Right lobe of liver (tissue), 4 donors: ENCODE measurements at regions not wholly inside any gene's neighbourhood (a gene's known extent, or its start where the extent isn't known, plus 50 kb on each side); places are given as distances from the start of the nearest gene placed in this dataset.

Source experiments
- POLR2A ChIP-seq: fragments of 450-650 bp; IDR thresholded peaks from one replicate; pipeline ENCODE4 v1.6.1; 2017; ENCODE audit warnings: antibody characterized with exemption, mild to moderate bottlenecking
- TF ChIP-seq, protein P1 (sequence below), 4 donors: fragments of 200-600 bp in 3 of 4; fragments of 450-650 bp in 1 of 4; IDR thresholded peaks; one replicate each; pipeline versions ENCODE4 v1.5.1 to v1.8.0; 2016 to 2022; ENCODE audit warnings: antibody characterized with exemption in 4 of 4, mild to moderate bottlenecking in 2 of 4
- donor health status: DM: no; HTN: no; CAD: no.
- donor health status: DM: no; HTN: no; CAD: no.
- donor health status: DM: no; HTN: yes; CAD: no.

DNA sequence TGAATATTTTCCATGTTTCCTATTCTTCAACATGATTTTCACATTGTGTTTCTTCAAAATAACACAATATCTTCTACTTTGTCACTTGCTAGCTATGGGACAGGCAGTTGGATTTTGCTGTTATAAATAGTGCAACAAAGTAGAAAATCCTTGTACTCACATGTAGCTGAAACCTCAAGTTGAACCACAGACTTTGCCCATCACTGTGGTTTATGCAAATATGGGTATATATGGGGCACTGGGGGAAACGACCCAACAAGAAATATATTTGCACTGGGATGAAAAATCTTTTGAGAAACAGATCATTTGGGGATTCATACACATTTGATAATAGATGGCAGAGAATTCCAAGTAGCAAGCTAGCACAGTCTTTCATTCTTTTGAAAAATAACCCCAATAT is 486.3 kb upstream of the MAP2 start:
- TF ChIP-seq, protein P1, sequence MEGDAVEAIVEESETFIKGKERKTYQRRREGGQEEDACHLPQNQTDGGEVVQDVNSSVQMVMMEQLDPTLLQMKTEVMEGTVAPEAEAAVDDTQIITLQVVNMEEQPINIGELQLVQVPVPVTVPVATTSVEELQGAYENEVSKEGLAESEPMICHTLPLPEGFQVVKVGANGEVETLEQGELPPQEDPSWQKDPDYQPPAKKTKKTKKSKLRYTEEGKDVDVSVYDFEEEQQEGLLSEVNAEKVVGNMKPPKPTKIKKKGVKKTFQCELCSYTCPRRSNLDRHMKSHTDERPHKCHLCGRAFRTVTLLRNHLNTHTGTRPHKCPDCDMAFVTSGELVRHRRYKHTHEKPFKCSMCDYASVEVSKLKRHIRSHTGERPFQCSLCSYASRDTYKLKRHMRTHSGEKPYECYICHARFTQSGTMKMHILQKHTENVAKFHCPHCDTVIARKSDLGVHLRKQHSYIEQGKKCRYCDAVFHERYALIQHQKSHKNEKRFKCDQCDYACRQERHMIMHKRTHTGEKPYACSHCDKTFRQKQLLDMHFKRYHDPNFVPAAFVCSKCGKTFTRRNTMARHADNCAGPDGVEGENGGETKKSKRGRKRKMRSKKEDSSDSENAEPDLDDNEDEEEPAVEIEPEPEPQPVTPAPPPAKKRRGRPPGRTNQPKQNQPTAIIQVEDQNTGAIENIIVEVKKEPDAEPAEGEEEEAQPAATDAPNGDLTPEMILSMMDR (IDR thresholded peaks at IDR 0.05): no peak
- no peak for TF ChIP-seq POLR2A
